IMR-90 (cell line): ENCODE measurements at regions not wholly inside any gene's neighbourhood (a gene's known extent, or its start where the extent isn't known, plus 50 kb on each side); places are given as distances from the start of the nearest gene placed in this dataset.

ENCODE experiments used
- ATAC-seq: fragments of 200-7000 bp; cut with Tn5 transposase; 2 replicates; pipeline ENCODE4 v1.9.1; 2020; ENCODE audit warnings: low read depth, mild to moderate bottlenecking, moderate library complexity
- BruUV-seq: library from RNA; stranded (reverse); fragments of 400-500 nt; replicated peaks from 2 replicates; lab custom pipeline; 2021; lab: Mats Ljungman, UMichigan
- CTCF ChIA-PET: fragments of 300-600 bp; formaldehyde crosslinking; extraction: SDS; loops from one replicate; lab custom pipeline; 2021; ENCODE audit warnings: antibody characterized with exemption; lab: Yijun Ruan, JAX
- POLR2A ChIA-PET: fragments of 300-600 bp; sonication (Branson Sonifier 250); formaldehyde crosslinking; loops from one replicate; lab custom pipeline; 2022; ENCODE audit warnings: antibody characterized with exemption; ENCODE audit not compliant: unreplicated experiment; lab: Charles Lee
- DNase-seq: peaks from one replicate; pipeline ENCODE4 v3.0.0; 2013
- H2AFZ ChIP-seq: replicated peaks from 2 replicates; pipeline ENCODE3; 2013; ENCODE audit warnings: low read length, mild to moderate bottlenecking; ENCODE audit not compliant: poor library complexity
- H2AK5ac ChIP-seq: 2 replicates; pipeline ENCODE4 v1.6.1; 2013; ENCODE audit warnings: low read depth, low read length, inconsistent platforms
- H2AK9ac ChIP-seq: replicated peaks from 2 replicates; pipeline ENCODE3; 2013; ENCODE audit warnings: mild to moderate bottlenecking, low read depth, low read length, moderate library complexity; ENCODE audit not compliant: poor library complexity
- H2BK120ac ChIP-seq: 2 replicates; pipeline ENCODE4 v1.6.1; 2013; ENCODE audit warnings: low read depth, low read length, inconsistent platforms
- H2BK15ac ChIP-seq: 3 replicates; pipeline ENCODE4 v1.6.1; 2013; ENCODE audit warnings: low read depth, low read length, inconsistent platforms
- H2BK20ac ChIP-seq: 2 replicates; pipeline ENCODE4 v1.6.1; 2013; ENCODE audit warnings: low read depth, mild to moderate bottlenecking, inconsistent platforms, low read length, moderate library complexity
- H2BK5ac ChIP-seq: 2 replicates; pipeline ENCODE4 v1.6.1; 2013; ENCODE audit warnings: mild to moderate bottlenecking, low read depth, low read length, inconsistent platforms; ENCODE audit not compliant: poor library complexity, severe bottlenecking
- H3K14ac ChIP-seq: replicated peaks from 2 replicates; pipeline ENCODE4 v1.6.1; 2013; ENCODE audit warnings: low read depth, low read length, inconsistent platforms
- H3K18ac ChIP-seq: 2 replicates; pipeline ENCODE4 v1.6.1; 2013; ENCODE audit warnings: low read depth, low read length, control low read depth
- H3K23ac ChIP-seq: 2 replicates; pipeline ENCODE4 v1.6.1; 2013; ENCODE audit warnings: low read depth, low read length, inconsistent platforms
- H3K27ac ChIP-seq: 2 replicates; pipeline ENCODE4 v1.5.1; 2013; ENCODE audit warnings: mild to moderate bottlenecking, control low read depth, low read length; ENCODE audit not compliant: insufficient read depth
- H3K27me3 ChIP-seq: 2 replicates; pipeline ENCODE4 v1.6.1; 2013; ENCODE audit warnings: low read length; ENCODE audit not compliant: control insufficient read depth, insufficient read depth
- H3K36me3 ChIP-seq: 2 replicates; pipeline ENCODE4 v1.6.1; 2013; ENCODE audit warnings: low read length, mixed read lengths; ENCODE audit not compliant: control insufficient read depth, insufficient read depth
- H3K4ac ChIP-seq: 2 replicates; pipeline ENCODE4 v1.6.1; 2013; ENCODE audit warnings: low read depth, low read length, inconsistent platforms
- H3K4me1 ChIP-seq: 2 replicates; pipeline ENCODE4 v1.6.1; 2013; ENCODE audit warnings: low read length, mixed read lengths; ENCODE audit not compliant: control insufficient read depth, insufficient read depth
- H3K4me2 ChIP-seq: 2 replicates; pipeline ENCODE4 v1.6.1; 2013; ENCODE audit warnings: low read depth, mild to moderate bottlenecking, control low read depth, low read length, moderate library complexity
- H3K4me3 ChIP-seq: 2 replicates; pipeline ENCODE4 v1.5.1; 2013; ENCODE audit warnings: low read depth, mild to moderate bottlenecking, control low read depth, low read length, moderate library complexity; ENCODE audit not compliant: insufficient read depth
- H3K56ac ChIP-seq: 2 replicates; pipeline ENCODE4 v1.6.1; 2013; ENCODE audit warnings: low read length, inconsistent platforms; ENCODE audit not compliant: insufficient read depth; ENCODE audit errors: extremely low read depth
- H3K79me1 ChIP-seq, 2 experiments: 2 replicates each; pipeline ENCODE4 v1.6.1; 2013; ENCODE audit warnings: low read length in 2 of 2, inconsistent platforms in 1 of 2, low read depth in 1 of 2
- H3K9ac ChIP-seq: 2 replicates; pipeline ENCODE4 v1.6.1; 2013; ENCODE audit warnings: low read depth, low read length, control low read depth
- H3K9me1 ChIP-seq: 2 replicates; pipeline ENCODE4 v1.6.1; 2013; ENCODE audit warnings: low read length, inconsistent platforms; ENCODE audit not compliant: insufficient read depth
- H3K9me3 ChIP-seq: 2 replicates; pipeline ENCODE4 v1.6.1; 2013; ENCODE audit warnings: low read length; ENCODE audit not compliant: control insufficient read depth, insufficient read depth
- H4K20me1 ChIP-seq: 2 replicates; pipeline ENCODE4 v1.6.1; 2013; ENCODE audit warnings: low read length, inconsistent platforms; ENCODE audit not compliant: insufficient read depth
- H4K5ac ChIP-seq: 2 replicates; pipeline ENCODE4 v1.6.1; 2013; ENCODE audit warnings: mild to moderate bottlenecking, low read depth, low read length, control low read depth
- H4K8ac ChIP-seq, 2 experiments: 2 replicates each; pipeline ENCODE4 v1.6.1; 2013; ENCODE audit warnings: low read depth in 2 of 2, low read length in 2 of 2, control low read depth in 1 of 2, inconsistent platforms in 1 of 2
- H4K91ac ChIP-seq: 2 replicates; pipeline ENCODE4 v1.6.1; 2013; ENCODE audit warnings: low read depth, low read length, inconsistent platforms; ENCODE audit not compliant: insufficient read depth
- CEBPB ChIP-seq: IDR thresholded peaks from 2 replicates; pipeline ENCODE4 v1.6.1; 2012; ENCODE audit warnings: low read depth, low read length, improper control_type of control experiment
- FOS ChIP-seq: fragments of 150-350 bp; IDR thresholded peaks from 2 replicates; pipeline ENCODE4 v1.6.1; 2016; ENCODE audit warnings: low read depth, low read length
- MAFK ChIP-seq: IDR thresholded peaks from 2 replicates; pipeline ENCODE4 v1.6.1; 2012; ENCODE audit warnings: low read depth, low read length, improper control_type of control experiment
- MAZ ChIP-seq: IDR thresholded peaks from 2 replicates; pipeline ENCODE4 v1.6.1; 2012; ENCODE audit warnings: low read depth, mild to moderate bottlenecking, low read length, improper control_type of control experiment, moderate library complexity, borderline replicate concordance
- MXI1 ChIP-seq: IDR thresholded peaks from 2 replicates; pipeline ENCODE4 v1.6.1; 2012; ENCODE audit warnings: low read depth, mild to moderate bottlenecking, low read length, moderate library complexity, borderline replicate concordance
- NFE2L2 ChIP-seq: fragments of 150-350 bp; IDR thresholded peaks from 2 replicates; pipeline ENCODE4 v1.6.1; 2016; ENCODE audit warnings: low read depth, mild to moderate bottlenecking, low read length
- POLR2A ChIP-seq: IDR thresholded peaks from 2 replicates; pipeline ENCODE4 v1.6.1; 2012; ENCODE audit warnings: mild to moderate bottlenecking, low read depth, low read length
- RFX5 ChIP-seq: IDR thresholded peaks from 2 replicates; pipeline ENCODE4 v1.8.0; 2012; ENCODE audit warnings: low read depth, mild to moderate bottlenecking, low read length, moderate library complexity
- WGBS, 2 experiments: methylation state at CpG; one replicate each; pipeline versions ENCODE4 v1.1.5 to v1.1.7; 2013; ENCODE audit warnings: missing lambda C conversion rate in 2 of 2; ENCODE audit not compliant: insufficient read length in 1 of 2; ENCODE audit errors: extremely low coverage in 2 of 2; 5-methylcytosine and 5-hydroxymethylcytosine counted together
- dilution Hi-C: fragments of 300-500 bp; cut with HindIII; formaldehyde crosslinking; loops from one replicate; pipeline ENCODE4 v1.14.3; 2018; ENCODE audit warnings: low sequenced_read_pairs; ENCODE audit not compliant: unreplicated experiment
- in situ Hi-C: fragments of 300-500 bp; cut with MboI; formaldehyde crosslinking; loops from 3 replicates; pipeline ENCODE4 v1.14.3; 2019; ENCODE audit warnings: low sequenced_read_pairs, inconsistent platforms, mixed read lengths
- intact Hi-C: fragments of 100-400 bp; cut with micrococcal nuclease; formaldehyde crosslinking; loops from 2 replicates; pipeline ENCODE4 v1.10.0; 2022
- TF ChIP-seq, protein P1 (sequence below): conservative IDR thresholded peaks from 2 replicates; pipeline ENCODE4 v1.5.1; 2012; ENCODE audit warnings: mild to moderate bottlenecking, low read depth, low read length, improper control_type of control experiment

DNA sequence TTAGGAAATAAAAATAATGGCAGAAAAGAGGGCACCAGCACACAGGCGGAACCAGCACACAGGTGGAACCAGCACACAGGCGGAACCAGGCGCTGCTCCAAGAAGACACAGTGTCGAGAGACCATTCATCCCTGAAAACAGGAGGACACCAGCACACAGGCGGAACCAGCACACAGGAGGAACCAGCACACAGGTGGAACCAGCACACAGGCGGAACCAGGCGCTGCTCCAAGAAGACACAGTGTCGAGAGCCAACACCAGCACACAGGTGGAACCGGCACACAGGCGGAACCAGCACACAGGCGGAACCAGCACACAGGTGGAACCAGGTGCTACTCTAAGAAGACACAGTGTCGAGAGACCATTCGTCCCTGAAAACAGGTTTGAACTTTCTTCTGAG, 115.5 kb upstream of the TMEM18 start:
- H3K4me3 ChIP-seq, result no peak overlapping the region
- no peak overlapping the region for H2AFZ ChIP-seq
- H4K20me1 ChIP-seq, result no peaks in the 10 kb centered on the region
- dilution Hi-C loops, result no loop called here
- H3K9me3 ChIP-seq, result peaks cover 42% of the 10 kb centered on the region
- H3K56ac ChIP-seq, result no peak overlapping the region
- no peak overlapping the region for H4K91ac ChIP-seq
- ChIA-PET POLR2A (no interaction called here), CTCF (no interaction called here)
- H2AK5ac ChIP-seq, result no peak overlapping the region
- no peak overlapping the region for H2BK120ac ChIP-seq
- H3K4me1 ChIP-seq, result no peaks in the 10 kb centered on the region
- H3K79me1 ChIP-seq, result no peaks in the 10 kb centered on the region
- no peak overlapping the region for H2BK20ac ChIP-seq
- no peaks in the 10 kb centered on the region for H3K9me1 ChIP-seq
- H3K23ac ChIP-seq, result no peak overlapping the region
- TF ChIP-seq FOS, result no peak
- TF ChIP-seq MXI1, result no peak
- TF ChIP-seq POLR2A, result no peak
- TF ChIP-seq, protein P1, sequence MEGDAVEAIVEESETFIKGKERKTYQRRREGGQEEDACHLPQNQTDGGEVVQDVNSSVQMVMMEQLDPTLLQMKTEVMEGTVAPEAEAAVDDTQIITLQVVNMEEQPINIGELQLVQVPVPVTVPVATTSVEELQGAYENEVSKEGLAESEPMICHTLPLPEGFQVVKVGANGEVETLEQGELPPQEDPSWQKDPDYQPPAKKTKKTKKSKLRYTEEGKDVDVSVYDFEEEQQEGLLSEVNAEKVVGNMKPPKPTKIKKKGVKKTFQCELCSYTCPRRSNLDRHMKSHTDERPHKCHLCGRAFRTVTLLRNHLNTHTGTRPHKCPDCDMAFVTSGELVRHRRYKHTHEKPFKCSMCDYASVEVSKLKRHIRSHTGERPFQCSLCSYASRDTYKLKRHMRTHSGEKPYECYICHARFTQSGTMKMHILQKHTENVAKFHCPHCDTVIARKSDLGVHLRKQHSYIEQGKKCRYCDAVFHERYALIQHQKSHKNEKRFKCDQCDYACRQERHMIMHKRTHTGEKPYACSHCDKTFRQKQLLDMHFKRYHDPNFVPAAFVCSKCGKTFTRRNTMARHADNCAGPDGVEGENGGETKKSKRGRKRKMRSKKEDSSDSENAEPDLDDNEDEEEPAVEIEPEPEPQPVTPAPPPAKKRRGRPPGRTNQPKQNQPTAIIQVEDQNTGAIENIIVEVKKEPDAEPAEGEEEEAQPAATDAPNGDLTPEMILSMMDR, result no peak
- no peak for TF ChIP-seq MAZ
- TF ChIP-seq RFX5, result no peak
- TF ChIP-seq CEBPB, result no peak
- TF ChIP-seq NFE2L2, result no peak
- TF ChIP-seq MAFK, result no peak
- BruUV-seq, result no TSS peak
- H2BK5ac ChIP-seq, result no peak overlapping the region
- H3K27me3 ChIP-seq, result no peaks in the 10 kb centered on the region
- H3K27ac ChIP-seq, result no peak overlapping the region
- in situ Hi-C loops, result no loop called here
- H3K18ac ChIP-seq, result no peak overlapping the region
- no peak overlapping the region for H4K5ac ChIP-seq
- no peak for ATAC-seq
- no peak overlapping the region for H3K14ac ChIP-seq
- 74% methylated on average over 6 of the region's 13 CpGs; no CpG with 5 or more reads in 1 of the 2 experiments for WGBS, 2 experiments
- no peak for DNase-seq
- no peak overlapping the region for H4K8ac ChIP-seq
- no peak overlapping the region for H2BK15ac ChIP-seq
- intact Hi-C loops, result no loop called here
- no peak overlapping the region for H3K9ac ChIP-seq
- no peaks in the 10 kb centered on the region for H3K36me3 ChIP-seq
- no peak overlapping the region for H3K4me2 ChIP-seq
- no peak overlapping the region for H2AK9ac ChIP-seq
- H3K4ac ChIP-seq, result no peak overlapping the region
